Cardiac muscle cell (in vitro differentiated cells and primary cell): ENCODE measurements at regions not wholly inside any gene's neighbourhood (a gene's known extent, or its start where the extent isn't known, plus 50 kb on each side); places are given as distances from the start of the nearest gene placed in this dataset.

ENCODE experiments used
- DNase-seq, 2 donors: peaks; one replicate each; pipeline versions ENCODE4 v3.0.0 to v3.0.0-alpha.2; 2010 to 2017; ENCODE audit warnings: low read depth in 1 of 2, low spot score in 1 of 2
- H3K27ac ChIP-seq: fragments of 200-600 bp; sonication (generic); 2 replicates; pipeline ENCODE4 v1.5.1; 2016
- H3K27me3 ChIP-seq: fragments of 200-600 bp; sonication (generic); 2 replicates; pipeline ENCODE4 v1.6.0; 2016; ENCODE audit warnings: control low read depth
- H3K36me3 ChIP-seq: fragments of 200-600 bp; sonication (generic); 2 replicates; pipeline ENCODE4 v1.5.1; 2016; ENCODE audit warnings: control low read depth
- H3K4me1 ChIP-seq: fragments of 200-600 bp; sonication (generic); 2 replicates; pipeline ENCODE4 v1.8.1; 2017; ENCODE audit warnings: low read depth, mild to moderate bottlenecking, mixed run types
- H3K4me3 ChIP-seq: fragments of 200-600 bp; sonication (generic); 2 replicates; pipeline ENCODE4 v1.5.1; 2016; ENCODE audit warnings: mild to moderate bottlenecking
- H3K9me3 ChIP-seq: fragments of 200-600 bp; sonication (generic); 2 replicates; pipeline ENCODE4 v1.5.1; 2017; ENCODE audit warnings: low read depth, mild to moderate bottlenecking, control low read depth
- TF ChIP-seq, protein P1 (sequence below): IDR thresholded peaks from 2 replicates; pipeline ENCODE4 v1.5.1; 2012; ENCODE audit warnings: low read depth, mild to moderate bottlenecking, low read length

DNA sequence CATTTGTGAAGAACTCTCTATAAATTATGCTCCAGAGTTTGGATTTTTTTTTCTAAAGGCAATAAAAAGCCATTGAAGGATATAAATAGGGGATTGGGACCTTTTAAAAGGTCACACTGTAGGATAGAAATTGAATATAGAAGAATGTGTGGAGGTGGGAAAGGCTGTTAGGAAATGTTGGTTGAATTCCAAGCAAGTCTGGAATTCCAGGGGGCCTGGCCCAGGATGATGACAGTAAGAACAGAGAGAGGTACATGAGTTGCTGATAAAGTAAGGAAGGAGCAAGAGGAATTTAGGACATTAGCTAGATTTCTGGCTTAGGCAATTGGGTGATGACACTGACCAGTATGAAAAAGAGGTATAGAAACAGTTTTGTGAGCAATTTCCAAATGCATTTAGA is 95.4 kb upstream of the USP38 start:
- Histone ChIP-seq H3K4me1 (peaks cover 6% of the 10 kb centered on the region), H3K36me3 (no peaks in the 10 kb centered on the region), H3K27ac (peak overlapping the region; percentile 68), H3K4me3 (no peak overlapping the region), H3K9me3 (no peaks in the 10 kb centered on the region), H3K27me3 (no peaks in the 10 kb centered on the region)
- peak; percentile 3 to 32 for DNase-seq
- TF ChIP-seq, protein P1, sequence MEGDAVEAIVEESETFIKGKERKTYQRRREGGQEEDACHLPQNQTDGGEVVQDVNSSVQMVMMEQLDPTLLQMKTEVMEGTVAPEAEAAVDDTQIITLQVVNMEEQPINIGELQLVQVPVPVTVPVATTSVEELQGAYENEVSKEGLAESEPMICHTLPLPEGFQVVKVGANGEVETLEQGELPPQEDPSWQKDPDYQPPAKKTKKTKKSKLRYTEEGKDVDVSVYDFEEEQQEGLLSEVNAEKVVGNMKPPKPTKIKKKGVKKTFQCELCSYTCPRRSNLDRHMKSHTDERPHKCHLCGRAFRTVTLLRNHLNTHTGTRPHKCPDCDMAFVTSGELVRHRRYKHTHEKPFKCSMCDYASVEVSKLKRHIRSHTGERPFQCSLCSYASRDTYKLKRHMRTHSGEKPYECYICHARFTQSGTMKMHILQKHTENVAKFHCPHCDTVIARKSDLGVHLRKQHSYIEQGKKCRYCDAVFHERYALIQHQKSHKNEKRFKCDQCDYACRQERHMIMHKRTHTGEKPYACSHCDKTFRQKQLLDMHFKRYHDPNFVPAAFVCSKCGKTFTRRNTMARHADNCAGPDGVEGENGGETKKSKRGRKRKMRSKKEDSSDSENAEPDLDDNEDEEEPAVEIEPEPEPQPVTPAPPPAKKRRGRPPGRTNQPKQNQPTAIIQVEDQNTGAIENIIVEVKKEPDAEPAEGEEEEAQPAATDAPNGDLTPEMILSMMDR, result no peak

- Histone ChIP-seq H3K27ac (peak overlapping the region; percentile 68), H3K4me3 (no peak overlapping the region), H3K9me3 (no peaks in the 10 kb centered on the region), H3K4me1 (peaks cover 6% of the 10 kb centered on the region), H3K27me3 (no peaks in the 10 kb centered on the region), H3K36me3 (no peaks in the 10 kb centered on the region)
- TF ChIP-seq, protein P1, result no peak
- DNase-seq, result no peak
Observed at GRCh38 chr4:143089847-143090246, 94.9 kb upstream of the USP38 start.

- no peak overlapping the region for H3K4me3 ChIP-seq
- H3K27ac ChIP-seq, result no peak overlapping the region
- H3K4me1 ChIP-seq, result peaks cover 6% of the 10 kb centered on the region
- no peak for DNase-seq
- no peaks in the 10 kb centered on the region for H3K9me3 ChIP-seq
- no peaks in the 10 kb centered on the region for H3K27me3 ChIP-seq
- no peaks in the 10 kb centered on the region for H3K36me3 ChIP-seq
- TF ChIP-seq, protein P1, result no peak
Observed at GRCh38 chr4:143091862-143092261, 92.9 kb upstream of the USP38 start.

DNA sequence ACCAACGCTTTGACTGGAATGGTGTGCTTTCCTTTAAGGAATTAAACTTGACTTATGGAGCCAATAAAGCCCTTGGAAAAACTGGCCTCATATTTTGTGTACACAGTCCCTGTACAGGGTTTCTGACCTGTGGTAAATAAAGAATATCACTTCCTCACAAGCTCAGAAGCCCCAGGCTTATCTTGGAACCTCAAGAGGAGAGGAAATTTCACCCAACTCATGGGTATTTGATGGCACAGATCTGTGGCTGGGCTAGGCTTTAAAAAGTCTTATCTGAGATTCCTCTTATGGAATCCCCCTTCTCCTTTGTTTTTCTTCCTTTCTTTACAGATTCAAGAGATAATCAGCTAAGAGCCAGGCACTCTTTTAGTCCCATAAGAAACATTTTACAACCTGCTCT is 89.3 kb upstream of the USP38 start:
- Histone ChIP-seq H3K4me3 (no peak overlapping the region), H3K9me3 (no peaks in the 10 kb centered on the region), H3K27me3 (no peaks in the 10 kb centered on the region), H3K27ac (no peak overlapping the region), H3K36me3 (no peaks in the 10 kb centered on the region), H3K4me1 (no peaks in the 10 kb centered on the region)
- DNase-seq, result no peak
- TF ChIP-seq, protein P1, result no peak

- Histone ChIP-seq H3K4me3 (no peak overlapping the region), H3K27me3 (no peaks in the 10 kb centered on the region), H3K27ac (no peak overlapping the region), H3K9me3 (no peaks in the 10 kb centered on the region), H3K36me3 (no peaks in the 10 kb centered on the region), H3K4me1 (no peaks in the 10 kb centered on the region)
- TF ChIP-seq, protein P1, result no peak
- DNase-seq, result no peak
Observed at GRCh38 chr4:143097751-143098150, 87.0 kb upstream of the USP38 start.

- H3K27me3 ChIP-seq, result no peaks in the 10 kb centered on the region
- H3K27ac ChIP-seq, result no peak overlapping the region
- no peaks in the 10 kb centered on the region for H3K9me3 ChIP-seq
- TF ChIP-seq, protein P1, result no peak
- H3K4me3 ChIP-seq, result no peak overlapping the region
- no peaks in the 10 kb centered on the region for H3K4me1 ChIP-seq
- no peaks in the 10 kb centered on the region for H3K36me3 ChIP-seq
- DNase-seq, result no peak
Observed at GRCh38 chr4:143099693-143100092, 85.0 kb upstream of the USP38 start.
